NCI-H2196 treated with DMSO at 0.1 percent for 48 hours (cell line): ENCODE measurements at regions not wholly inside any gene's neighbourhood (a gene's known extent, or its start where the extent isn't known, plus 50 kb on each side); places are given as distances from the start of the nearest gene placed in this dataset.

Experiments used
- DNase-seq: peaks from one replicate; lab custom pipeline; 2025; ENCODE audit not compliant: unreplicated experiment; lab: John Stamatoyannopoulos, UW

DNA sequence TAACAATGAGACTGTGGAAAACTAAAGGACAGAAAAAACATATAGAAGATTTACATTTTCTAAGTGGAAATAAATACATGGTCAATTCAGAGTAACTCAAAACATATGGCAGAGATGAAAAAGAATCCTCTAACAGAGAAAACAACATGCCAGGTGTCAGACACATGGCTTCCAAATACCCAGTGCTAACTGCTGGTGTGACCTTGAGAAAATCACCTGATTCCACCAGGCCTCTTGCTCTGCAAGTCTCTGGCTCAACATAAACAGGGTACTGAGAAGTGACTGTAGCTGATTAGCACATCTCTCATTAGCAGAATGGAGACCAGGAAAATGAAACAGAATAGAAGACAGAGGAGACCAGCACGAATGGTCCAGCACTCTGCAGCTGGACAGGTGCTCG, 210.8 kb downstream of the HNMT start:
- no peak for DNase-seq

- no peak for DNase-seq
Measured at GRCh38 chr2:138176862-138177439, 212.7 kb downstream of the HNMT start.

DNA sequence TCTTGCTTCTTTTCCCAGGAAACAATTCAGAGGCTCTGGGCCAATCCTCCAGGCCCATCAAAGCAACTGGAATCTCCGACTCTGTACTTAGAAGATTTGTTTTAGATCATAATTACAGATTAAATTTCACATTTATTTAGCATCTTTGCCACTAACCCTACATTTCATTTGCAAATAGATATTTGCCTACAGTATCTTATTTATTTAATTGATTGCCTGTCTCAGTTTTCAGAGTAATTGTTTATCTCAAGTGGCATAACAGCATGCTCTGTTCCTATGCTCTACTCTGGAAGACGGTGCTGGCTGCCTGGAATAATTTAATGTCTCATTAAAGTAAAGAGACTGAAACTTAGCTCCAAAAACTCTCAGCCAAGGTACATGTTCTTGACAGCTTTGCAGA, 213.4 kb downstream of the HNMT start:
- DNase-seq: no peak

DNA sequence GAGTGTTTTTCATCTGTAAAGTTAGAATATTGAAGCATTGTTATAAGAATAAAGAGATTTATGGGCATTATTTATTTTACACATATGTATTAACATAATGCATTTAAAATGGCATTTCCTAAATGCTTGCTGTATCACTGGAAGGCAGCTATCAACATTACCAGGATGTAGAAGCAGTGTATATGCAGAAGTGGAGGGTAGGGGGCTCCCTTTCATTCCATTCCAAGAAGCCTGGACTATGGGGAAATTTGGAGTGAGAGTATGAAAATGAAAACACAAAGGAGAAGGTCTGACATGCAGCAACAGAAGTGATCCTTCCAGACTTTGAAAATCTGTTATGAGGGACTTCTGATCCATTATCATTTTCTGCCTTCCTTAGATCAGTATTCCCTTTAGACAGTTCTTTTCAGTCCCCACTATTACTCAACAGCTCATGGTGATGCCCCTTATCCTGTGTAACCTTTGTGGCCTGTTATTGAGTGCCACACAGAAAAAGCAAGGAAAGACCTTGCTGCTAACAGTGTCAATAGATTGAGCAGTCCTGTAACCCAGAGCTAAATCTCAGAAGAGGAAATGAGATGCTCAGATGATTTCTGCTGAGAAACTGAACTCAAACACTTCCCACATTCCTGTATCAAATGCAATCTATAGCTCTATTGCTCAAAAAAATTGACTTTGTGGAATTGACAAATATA, 216.6 kb downstream of the HNMT start:
- DNase-seq: no peak

- no peak for DNase-seq
Measured at GRCh38 chr2:138182250-138182936, 218.1 kb downstream of the HNMT start.

- DNase-seq: no peak
Measured at GRCh38 chr2:138182937-138183312, 218.7 kb downstream of the HNMT start.

GRCh38 chr2:138183705-138184104, 219.4 kb downstream of the HNMT start:
- DNase-seq: no peak

DNA sequence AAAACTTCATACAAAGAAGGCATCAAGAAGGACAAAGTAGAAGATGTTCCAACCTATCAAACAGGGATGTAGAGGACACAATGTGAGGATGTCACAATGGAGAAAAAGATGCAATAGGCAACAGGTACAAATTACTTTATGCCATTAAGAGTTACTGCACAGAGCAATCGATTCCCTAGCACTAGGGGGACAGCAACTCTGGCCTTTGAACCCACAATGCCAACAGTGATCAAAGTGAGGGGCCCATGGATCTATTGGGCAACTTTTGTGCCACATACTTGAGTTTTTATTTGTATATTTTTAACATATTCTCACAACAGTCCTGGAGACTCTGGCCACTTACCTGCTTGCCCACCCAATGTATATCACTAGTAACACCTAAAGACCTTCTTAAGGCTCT, 220.2 kb downstream of the HNMT start:
- DNase-seq: no peak

DNA sequence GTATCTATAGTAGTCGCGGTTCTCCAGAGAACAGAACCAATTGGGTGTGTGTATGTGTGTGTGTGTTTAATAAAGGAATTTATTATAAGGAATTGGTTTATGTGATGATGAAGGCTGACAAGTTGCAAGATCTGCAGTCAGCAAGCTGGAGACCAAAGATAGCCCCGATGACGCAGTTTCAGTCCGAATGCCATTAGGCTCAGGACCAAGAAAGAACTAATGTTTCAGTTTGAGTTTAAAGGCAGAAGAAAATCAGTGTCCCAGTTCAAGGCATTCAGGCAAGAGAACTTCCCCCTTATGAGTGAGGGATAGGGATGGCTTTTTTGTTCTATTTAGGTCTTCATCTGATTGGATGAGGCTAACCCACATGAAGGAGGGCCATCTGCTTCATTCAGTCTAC, 221.6 kb downstream of the HNMT start:
- DNase-seq: no peak

GRCh38 chr2:138187221-138187620, 222.9 kb downstream of the HNMT start:
- no peak for DNase-seq

GRCh38 chr2:138190999-138191398, 226.7 kb downstream of the HNMT start:
- no peak for DNase-seq

- no peak for DNase-seq
Measured at GRCh38 chr2:138193416-138194213, 229.3 kb downstream of the HNMT start.

- DNase-seq: no peak
Measured at GRCh38 chr2:138201286-138201685, 237.0 kb downstream of the HNMT start.

GRCh38 chr2:138202762-138203161, 238.5 kb downstream of the HNMT start:
- DNase-seq: no peak

DNA sequence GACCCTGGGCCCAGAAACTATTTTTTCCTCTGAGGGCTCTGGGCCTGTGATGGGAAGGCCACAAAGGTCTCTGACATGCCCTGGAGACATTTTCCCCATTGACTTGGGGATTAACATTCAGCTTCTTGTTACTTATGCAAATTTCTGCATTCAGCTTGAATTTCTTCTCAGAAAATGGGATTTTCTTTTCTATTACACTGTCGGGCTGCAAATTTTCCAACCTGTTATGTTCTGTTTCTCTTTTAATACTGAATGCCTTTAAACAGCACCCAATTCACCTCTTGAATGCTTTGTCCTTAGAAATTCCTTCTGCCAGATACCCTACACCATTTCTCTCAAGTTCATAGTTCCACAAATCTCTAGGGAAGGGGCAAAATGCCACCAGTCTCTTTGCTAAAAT, 241.0 kb downstream of the HNMT start:
- no peak for DNase-seq

DNA sequence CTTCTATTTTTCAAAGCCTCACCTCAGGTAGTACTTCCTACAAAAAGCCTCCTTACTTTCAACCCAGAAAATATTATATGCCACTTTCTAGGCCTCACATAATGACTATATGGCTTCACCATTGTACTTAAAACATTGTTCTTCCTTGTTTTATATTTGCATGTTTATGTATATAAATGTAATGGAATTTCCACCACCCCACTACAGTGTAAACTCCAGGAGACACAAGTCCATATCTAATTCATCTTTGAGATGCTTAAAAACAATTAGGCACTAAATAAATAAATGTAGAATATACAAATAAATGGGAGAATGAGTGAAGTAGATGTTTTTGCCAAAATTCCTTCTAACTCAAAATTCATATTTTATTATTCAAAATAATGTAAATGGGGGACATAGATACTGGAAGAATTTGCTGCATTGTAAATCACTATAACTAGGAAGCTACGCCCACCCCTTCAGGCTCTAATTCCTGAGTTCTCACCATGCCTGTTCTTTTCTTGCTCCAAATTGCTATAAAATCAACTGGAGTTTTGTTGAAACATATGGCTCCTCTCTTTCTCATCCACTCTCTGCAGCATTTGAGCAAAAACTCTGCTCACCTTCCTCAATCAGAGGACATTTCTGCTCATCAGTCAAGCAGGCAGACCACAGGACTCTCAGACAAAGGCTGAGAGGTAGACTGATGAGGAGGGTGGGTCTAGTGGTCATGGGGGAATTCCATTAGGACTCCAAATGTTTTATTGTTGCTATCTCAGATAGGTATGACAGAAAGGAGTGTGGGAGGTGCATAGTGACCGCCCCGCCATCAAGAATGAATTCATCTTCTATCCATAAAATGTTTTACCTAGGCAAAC, 243.0 kb downstream of the HNMT start:
- DNase-seq: no peak

DNA sequence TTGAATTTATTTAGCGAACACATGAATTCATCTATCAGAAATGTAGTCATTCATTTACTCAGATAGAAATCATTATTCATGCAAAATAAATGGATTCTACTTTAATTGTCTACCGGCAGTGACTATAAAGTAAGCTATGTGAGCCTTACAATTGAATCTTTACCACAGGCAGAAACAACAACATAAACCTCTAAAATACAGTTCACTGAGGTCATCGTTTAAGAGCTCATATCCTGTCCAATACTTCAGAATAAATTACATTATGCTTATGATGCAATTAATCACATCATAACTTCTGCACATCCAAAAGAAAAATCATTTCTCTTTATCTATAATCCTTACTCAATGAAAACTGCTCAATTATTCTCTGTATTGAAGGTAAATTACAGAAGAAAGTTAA, 244.7 kb downstream of the HNMT start:
- DNase-seq: no peak

GRCh38 chr2:138210487-138210886, 246.2 kb downstream of the HNMT start:
- no peak for DNase-seq

GRCh38 chr2:138212434-138212833, 248.2 kb downstream of the HNMT start:
- no peak for DNase-seq

DNA sequence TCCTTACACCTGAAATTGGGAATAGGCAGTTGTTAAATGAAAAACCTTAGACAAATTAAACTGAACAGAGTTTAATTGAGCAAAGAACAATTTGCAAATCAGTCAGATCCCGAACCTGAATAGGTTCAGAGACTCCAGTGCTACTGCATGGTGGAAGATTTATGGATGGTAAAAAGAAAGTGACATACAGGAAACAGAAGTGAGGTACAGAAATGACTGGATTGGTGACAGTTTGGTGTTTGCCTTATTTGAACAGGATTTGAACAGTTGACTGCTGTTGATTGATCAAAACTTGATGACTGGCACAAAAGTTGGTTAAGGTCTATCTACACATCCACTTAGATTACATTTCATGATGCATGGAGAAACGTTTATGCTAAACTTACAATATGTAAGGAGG, 248.8 kb downstream of the HNMT start:
- DNase-seq: no peak

GRCh38 chr2:138213624-138214023, 249.4 kb downstream of the HNMT start:
- no peak for DNase-seq
